Fibroblast of the aortic adventitia (primary cell): ENCODE measurements at regions not wholly inside any gene's neighbourhood (a gene's known extent, or its start where the extent isn't known, plus 50 kb on each side); places are given as distances from the start of the nearest gene placed in this dataset.
"Not testable (repeated sequence)": the region's sequence is repeated elsewhere in the genome, so short reads cannot be mapped to it uniquely, and the experiment has no call there.

Experiments used
- DNase-seq: peaks from one replicate; pipeline ENCODE4 v3.0.0-alpha.2; 2010; ENCODE audit warnings: low read depth
- H3K4me3 ChIP-seq: 2 replicates; pipeline ENCODE4 v1.5.1; 2011; ENCODE audit warnings: low read depth, mild to moderate bottlenecking, control low read depth, low read length, moderate library complexity
- CTCF ChIP-seq: IDR thresholded peaks from 2 replicates; pipeline ENCODE4 v1.5.1; 2011; ENCODE audit warnings: mild to moderate bottlenecking, low read length, control low read depth, inconsistent platforms; ENCODE audit not compliant: insufficient read depth

- no peak overlapping the region for H3K4me3 ChIP-seq
- DNase-seq, result no peak
- no peak for TF ChIP-seq CTCF
Measured at GRCh38 chr14:55849833-55850232, 268.4 kb upstream of the PELI2 start.

DNA sequence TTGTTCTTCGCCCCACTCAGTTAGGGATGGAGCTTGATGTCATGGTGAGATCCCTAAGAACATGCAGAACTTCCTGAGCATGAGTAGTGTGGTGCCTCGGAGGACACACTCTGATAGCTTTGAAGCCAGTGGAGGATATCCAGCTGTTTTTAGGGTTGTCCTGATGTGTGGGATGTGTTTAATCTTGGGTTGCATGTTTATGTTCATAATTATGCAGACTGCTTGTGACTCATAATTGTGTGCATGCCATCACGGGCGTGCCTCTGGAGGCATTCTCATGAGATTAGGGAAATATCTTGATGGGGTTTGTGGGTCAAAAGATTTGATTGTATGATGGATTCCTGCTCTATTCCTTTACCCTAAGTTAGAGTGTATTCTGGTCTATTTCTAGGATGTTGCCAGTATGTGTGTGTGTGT lies 267.4 kb upstream of the PELI2 start:
- H3K4me3 ChIP-seq, result no peak overlapping the region
- DNase-seq, result peak; percentile 60
- no peak for TF ChIP-seq CTCF

- no peak for TF ChIP-seq CTCF
- no peak overlapping the region for H3K4me3 ChIP-seq
- no peak for DNase-seq
Measured at GRCh38 chr14:55851301-55851700, 266.9 kb upstream of the PELI2 start.

DNA sequence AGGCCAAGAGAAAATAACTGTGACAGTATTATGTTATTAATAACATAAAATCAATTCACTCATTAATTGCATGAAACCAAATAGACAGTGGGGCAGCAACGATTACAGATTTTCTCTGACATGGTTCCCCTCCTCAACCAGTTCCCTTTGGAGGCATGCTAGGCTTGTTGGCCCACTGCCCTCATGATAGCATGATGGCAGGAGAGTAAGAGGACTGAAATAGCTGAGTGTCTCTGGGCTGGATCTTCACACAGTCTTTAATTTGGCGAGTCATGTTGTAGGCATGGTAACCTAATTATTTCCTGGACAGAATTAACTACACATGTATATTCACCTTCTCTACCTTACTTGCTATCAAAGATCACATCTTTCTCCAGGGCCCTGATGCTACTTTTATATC lies 266.2 kb upstream of the PELI2 start:
- TF ChIP-seq CTCF, result no peak
- no peak for DNase-seq
- H3K4me3 ChIP-seq, result no peak overlapping the region

- no peak for DNase-seq
- no peak overlapping the region for H3K4me3 ChIP-seq
- TF ChIP-seq CTCF, result no peak
Measured at GRCh38 chr14:55855751-55856150, 262.5 kb upstream of the PELI2 start.

GRCh38 chr14:55858604-55859003 lies 259.6 kb upstream of the PELI2 start:
- no peak for TF ChIP-seq CTCF
- no peak overlapping the region for H3K4me3 ChIP-seq
- DNase-seq, result no peak

DNA sequence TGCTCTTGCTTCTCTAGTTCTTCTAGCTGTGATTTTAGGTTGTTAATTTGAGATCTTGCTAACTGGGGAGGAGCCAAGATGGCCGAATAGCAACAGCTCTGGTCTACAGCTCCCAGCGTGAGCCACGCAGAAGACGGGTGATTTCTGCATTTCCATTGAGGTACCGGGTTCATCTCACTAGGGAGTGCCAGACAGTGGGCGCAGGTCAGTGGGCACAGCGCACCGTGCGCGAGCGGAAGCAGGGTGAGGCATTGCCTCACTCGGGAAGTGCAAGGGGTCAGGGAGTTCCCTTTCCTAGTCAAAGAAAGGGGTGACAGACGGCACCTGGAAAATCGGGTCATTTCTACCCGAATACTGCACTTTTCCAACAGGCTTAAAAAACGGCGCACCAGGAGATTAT lies 256.6 kb upstream of the PELI2 start:
- DNase-seq, H3K4me3 ChIP-seq: not testable (repeated sequence)
